Activated CD4-positive, alpha-beta T cell treated with anti-CD3 and anti-CD28 coated beads, Interleukin-2, Interleukin-6, amounts not matched to agents 100 ng/mL and 50 ng/mL, durations not matched to agents 16 hours and 8 hours (primary cell): ENCODE measurements at regions not wholly inside any gene's neighbourhood (a gene's known extent, or its start where the extent isn't known, plus 50 kb on each side); places are given as distances from the start of the nearest gene placed in this dataset.

Experiments
- DNase-seq: peaks from one replicate; pipeline ENCODE4 v3.0.0-alpha.2; 2020

DNA sequence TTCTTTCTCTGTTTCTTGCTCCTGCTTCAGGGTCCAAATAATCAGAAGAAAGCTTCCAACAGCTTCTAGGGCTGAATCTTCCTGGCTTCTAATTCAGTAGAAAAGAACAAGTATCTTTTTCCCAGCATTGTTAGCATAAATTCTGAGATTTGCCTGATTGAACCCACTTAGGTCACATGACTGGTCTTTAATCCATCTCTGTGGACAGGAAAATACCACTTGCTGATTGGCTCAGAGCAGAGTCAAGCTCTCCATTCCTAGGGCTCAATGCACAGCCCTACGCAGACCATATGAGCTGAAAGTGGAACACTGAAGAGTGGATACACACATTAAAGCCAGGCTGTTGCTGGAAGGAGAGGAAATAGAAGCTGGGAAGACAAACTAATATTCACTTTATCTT is 99.6 kb upstream of the RPL34 start:
- DNase-seq = no peak

DNA sequence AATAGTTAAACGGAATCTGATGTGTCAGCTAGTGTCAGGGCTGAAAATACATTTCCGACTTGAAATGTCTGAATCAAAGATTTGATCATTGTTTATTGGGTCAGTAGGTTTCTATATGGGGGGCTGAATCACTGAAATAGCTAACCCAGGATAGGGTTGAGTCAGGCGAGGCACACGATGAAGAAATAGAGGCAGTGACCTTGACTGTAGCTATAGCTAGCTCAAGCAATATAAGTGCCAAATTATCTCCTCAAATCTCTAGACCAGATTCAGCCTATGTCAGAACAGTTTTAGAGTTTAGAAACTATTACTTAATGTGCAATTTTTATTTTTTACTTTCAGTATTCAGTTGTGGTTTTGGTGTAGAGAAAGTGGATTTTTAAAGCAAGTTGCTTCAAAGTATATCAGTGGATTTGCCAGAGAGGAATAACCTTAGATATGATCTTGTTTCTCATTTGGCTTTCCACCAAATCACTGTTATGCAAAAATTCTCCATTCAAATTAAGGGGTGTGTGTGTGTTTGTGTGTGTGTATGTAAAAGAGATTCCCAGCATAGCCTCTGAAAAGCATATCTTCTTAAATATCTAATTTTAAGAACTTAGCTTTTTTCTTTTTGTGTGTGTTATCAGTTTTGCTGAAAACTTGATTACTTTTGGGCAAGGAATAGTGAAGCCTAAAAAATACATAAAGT is 100.3 kb upstream of the RPL34 start:
- no peak for DNase-seq

DNA sequence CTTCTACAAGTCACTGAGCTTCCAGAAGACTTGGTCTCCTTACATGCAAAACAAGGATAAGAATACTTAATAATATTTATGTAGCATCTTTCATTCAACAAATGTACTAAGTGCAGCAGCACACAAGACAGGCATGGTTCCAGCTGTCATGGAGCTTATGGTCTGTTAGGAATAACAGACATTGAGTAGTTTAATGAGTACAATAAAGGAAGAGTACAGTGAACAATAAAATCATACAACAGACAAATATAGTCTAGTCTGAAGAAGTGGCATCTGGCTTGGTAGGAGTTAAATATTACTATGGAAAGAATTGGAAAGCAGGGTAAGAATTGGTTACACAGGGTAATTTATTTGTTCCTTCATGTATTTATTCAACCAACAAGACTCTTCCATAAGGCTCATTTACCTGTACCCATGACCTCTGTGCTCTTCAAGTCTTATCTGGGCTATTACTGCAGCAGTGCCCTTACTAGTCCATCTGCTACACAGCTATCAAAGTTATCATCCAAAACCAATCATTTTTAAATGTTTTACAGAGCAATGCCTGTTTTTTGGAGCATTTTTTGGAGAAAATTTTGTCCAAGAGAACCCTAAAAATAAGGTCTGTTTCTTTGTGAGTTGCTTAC is 101.1 kb upstream of the RPL34 start:
- DNase-seq = no peak

DNA sequence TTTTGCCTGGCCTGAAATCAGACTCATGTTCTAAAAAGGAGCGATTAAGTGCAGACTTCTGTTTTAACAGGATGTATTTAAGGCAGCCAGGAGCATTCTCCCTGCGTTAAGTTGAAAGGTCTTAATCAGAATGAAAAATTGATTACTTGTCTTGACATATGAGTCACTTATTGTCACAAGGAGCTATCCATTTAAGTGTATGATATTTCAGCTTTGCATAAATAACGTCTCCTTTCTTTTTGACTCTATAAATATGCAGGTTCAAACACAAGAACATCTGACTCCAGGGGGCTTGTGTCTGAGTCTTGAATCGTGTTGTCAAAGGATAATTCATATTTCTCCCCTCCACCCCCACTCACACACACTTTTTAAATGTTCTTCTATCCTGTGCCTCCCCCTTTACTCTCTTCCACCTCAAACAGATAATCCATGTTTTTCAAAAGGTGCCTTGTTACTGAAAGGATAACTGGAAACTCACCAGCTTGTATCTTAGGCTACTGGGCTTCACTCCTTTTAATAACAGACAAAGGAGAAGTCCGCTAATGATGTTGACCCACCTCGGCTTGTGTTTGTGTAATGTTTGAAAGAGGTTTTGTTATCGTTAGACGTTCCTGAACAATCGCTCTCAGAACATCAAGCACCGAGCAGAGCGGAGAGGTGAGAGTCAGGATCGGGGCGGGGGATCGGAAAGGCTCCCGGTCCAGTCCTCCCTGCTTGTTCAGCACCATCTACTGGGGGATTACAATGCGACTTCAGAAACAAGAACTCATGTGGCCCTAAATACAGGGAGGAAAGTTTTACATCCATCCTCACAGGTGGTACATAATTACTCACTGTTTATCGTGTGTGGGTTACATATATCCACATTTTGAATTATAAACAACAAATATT is 107.5 kb upstream of the RPL34 start:
- peak; percentile 36 for DNase-seq

DNA sequence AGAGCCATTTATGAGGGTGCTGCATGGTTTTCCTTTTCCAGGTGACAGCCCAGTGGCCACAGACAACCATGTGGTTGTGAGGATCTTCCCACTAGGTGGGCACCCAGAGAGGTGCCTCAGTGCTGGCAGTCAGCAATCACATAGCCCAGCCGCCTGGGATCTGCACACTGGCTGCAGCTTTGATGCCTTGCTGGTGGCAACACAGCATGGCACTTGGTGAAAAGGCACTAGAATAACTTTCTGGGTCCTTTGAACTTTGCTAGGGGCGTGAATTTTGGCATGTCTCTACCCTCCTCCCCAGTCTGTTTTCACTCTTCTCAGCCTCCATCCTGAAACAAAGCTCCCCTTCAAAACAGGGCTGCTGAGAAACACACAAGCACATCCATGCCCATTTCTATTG is 108.8 kb upstream of the RPL34 start:
- no peak for DNase-seq

DNA sequence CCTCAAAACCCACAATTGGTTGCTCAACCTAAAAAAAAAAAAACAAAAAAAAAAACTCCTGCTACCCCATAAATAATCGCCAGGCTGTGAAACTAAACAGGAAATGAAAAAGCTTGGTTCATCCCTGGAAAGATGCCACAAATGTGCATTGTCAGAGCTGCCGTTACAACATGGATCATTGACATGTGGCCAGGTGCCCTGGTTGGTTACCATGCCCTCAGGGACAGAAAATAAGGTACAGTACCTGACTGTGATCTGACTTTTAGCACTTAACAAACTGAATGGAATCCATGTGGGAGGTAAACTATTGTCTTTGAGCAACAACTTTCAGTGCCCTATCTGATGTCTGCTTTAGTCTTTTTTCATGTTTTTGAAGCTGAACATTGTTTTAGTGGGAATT is 118.0 kb upstream of the RPL34 start:
- no peak for DNase-seq

DNA sequence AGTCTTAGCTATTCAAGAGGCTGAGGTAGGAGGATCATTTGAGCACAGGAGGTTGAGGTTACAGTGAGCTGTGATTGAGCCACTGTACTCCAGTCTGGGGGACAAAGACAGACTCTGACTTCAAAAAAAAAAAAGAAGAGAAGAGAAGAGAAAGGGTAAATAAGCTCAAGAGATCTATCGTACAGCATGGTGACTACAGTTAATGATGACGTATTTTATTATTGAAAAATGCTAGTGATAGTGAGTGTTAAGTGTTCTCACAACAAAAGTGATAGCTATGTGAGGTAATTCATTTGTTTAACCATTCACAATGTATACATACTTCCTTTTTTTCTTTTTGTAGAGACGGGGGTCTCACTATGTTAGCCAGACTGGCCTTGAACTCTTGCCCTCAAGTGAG is 121.5 kb upstream of the RPL34 start:
- DNase-seq = no peak

DNA sequence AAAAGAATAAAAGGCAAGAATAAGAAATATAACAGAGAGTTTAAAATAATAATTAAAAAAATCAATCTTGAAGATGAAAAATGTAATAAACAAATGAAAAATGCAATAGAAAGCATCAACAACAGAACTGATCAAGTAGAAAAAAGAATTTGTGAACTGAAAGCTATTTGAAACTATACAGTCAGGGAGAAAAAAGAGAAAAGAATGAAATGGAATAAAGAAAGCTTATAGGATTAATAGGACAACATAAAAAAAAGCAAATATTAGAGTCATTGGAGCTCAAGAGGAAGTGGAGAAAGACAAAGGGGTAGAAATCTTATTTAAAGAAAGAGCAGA is 126.8 kb upstream of the RPL34 start:
- no peak for DNase-seq

DNA sequence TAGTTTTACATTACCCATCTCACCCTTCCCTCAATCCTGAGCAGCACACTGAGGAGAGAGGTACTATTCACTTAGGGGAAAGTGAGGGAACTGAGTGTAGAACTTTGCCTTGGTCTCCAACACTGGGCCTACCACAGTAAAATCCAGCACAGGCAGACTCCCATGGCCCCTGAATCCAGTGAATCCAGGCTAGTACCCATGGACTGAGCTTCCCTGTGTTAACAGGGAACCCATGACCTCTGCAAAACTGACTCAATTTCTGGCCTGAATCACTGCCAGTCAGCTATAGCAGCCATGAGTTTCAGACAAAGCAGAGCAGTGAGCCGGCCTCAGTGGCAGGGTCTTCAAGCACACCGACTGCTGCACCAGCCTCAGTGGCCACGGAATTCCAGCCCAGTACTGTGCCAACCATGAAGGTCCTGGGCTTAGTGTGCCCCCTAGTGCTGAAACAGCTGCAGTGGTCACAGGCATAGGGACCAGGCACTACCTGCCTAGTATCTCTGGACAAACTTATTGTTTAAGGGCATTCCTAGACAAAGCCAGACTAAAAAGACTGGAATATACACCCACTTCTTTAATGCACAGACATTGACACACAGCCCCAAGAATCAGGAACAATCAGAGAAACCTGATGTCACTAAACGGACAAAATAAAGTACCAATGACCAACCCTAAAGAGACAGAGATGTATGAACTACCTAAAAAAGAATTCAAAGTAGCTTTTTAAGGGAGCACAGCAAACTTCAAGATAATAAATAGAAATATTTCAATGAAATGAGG is 127.4 kb upstream of the RPL34 start:
- peak; percentile 61 for DNase-seq

DNA sequence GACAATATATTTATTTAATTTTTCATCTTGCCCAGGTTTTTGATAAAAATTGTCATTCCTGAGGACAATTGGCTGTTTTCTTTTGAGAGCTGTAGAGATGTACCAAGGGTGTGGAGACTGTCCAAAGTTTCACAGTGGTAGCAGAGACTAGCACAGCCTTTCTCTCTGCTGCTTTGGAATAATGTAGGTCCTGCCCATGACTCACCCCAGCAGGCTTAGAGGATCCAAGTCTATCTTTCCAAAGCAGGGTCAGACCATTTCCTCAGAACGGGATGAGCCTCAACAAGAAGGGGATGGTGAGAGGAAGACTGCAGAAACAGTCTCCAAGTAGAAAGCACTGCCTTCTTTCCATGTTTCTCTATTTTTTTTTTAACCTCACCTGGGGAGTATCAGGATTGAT is 131.5 kb upstream of the RPL34 start:
- DNase-seq = no peak

DNA sequence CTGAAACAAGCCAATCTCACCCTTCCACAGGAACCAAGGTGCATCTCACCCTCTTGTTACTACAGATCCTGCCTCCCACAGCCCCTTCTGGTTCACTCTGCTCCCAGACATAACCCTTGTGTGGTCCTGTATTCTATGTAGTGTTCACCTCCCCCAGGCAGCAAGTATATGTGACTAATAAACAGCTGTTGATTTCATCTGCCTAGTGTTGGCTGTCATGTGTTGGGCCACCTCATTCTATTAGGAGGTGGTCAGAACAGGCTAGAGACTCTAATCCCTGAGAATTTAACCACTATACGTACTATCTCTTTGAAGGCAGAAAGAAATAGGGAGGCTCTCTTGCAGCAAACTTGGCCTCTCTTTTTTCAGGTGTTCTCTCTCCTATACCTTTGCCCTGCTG is 134.3 kb upstream of the RPL34 start:
- DNase-seq = no peak

DNA sequence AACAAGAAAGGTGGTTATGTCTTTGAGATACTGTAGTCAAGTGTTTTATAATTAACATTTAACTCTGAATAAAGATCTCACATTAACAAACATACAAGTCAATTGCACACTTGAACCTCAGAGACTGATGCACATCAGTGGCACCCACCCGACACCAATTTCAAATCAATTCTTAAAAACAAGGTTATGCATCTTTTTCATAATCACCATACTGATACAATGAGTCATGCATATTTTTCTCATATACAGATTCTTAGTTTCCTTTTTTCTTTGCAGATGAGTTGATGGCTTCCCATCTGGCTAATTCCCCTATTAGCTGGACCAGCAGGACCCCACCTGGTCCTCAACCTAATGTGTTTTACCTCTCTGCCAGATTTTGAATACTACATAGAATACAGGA is 136.2 kb upstream of the RPL34 start:
- peak; percentile 9 for DNase-seq

DNA sequence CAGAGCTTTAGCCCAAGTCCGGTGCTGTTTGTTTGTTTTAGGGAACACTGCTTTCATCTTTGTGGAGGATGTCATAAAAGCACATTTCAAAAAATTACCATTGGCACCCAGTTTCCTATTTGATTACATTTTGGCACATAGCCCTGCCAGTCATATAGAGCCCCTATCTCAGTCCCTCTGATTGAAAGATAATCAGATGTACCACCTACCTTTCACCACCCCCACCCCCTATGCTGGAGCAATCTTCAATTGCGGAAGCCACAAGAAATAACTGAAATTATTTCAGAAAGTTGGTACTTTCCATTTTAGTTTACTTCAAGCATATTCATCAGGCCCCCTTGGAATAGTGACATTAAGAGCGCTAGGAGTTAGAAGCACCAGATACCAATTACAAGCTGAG is 136.7 kb upstream of the RPL34 start:
- peak; percentile 44 for DNase-seq

DNA sequence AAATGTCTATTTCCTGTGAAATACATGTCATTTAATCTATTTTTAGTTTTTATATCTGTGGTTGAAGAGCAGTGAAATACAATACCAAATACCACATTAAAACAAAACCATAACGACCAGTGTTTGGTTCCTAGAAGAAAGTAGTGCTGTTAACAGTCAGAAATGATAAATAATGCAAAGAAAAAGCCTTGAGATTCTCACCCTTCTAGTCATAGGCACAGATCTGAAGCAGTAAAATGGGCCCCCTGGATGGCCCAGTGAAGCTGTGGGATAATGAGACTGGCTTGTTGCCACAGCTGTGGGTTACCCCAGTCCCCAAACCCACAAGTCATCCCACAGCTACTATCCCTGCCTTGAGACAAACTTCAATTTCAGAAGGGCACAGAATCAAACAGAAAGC is 137.3 kb upstream of the RPL34 start:
- peak; percentile 65 for DNase-seq

DNA sequence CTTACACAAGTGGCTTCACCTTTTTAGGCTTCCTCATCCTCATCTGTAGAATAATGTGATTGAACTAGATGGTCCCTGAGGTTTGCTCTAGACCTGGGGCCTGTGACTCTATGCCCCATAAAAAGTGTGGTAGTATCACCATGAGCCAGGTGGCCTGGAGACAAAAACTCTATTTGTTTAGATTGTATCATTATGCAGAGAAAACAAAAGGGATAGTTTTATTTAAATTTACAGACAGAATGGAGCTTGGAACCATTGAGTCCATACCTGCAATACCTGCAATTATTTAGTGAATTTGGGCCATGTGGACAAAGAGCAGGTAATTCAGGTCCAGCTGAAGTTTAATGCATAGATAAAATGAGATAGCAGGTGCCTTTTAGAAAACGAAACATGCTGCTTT is 139.5 kb upstream of the RPL34 start:
- no peak for DNase-seq

DNA sequence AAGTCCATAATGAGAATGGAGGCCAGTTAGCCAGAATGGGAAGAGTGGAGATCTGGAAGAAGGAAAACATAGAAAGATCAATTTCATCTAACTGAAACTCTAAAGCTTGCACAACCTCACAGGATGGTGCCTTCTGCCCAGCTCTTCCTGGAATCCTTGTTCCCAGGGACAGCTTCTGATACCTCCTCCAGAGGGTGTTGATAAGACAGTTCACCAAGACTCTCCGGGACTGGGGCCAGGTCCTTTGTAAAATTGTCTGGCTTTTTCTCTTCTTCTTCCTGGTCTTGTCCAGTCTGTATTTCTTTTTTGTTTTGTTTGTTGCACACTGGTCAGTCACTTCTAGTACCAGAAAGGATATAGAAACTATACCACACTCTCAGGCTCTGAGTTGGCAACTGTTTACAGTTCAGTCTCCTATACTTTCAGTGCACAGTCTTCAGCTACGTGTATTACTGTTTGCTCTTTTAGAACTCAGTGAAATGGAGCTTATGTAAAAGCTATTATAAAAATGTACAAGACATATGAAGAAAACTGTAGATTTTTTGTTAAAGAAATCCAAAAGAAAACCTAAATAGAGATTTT is 142.8 kb upstream of the RPL34 start:
- no peak for DNase-seq

DNA sequence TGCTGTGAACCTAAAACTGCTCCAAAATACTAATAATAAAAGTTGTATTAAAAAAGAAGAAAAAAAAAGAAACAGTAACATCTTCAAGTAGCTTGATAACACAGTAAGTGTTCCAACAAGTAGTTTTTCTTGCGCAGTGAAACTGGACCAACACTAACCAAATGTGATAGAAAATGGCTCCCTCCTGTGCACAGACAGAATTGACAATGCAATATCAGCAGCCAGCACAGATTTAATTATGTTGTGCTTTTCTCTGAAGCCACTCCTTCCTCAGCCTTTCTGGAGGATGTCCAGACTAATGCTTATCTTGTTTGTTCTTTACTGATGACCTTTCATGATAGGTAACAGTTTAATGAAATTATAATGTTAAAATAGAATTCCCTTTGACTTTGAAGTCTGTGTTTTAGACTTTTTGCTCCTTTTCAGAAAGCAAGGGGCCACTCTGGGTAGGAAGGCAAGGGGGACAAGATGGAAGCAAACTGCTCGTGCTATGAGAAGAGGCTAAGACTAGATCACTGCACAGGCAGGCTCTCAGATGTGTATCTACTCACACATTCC is 147.1 kb upstream of the RPL34 start:
- DNase-seq = no peak

DNA sequence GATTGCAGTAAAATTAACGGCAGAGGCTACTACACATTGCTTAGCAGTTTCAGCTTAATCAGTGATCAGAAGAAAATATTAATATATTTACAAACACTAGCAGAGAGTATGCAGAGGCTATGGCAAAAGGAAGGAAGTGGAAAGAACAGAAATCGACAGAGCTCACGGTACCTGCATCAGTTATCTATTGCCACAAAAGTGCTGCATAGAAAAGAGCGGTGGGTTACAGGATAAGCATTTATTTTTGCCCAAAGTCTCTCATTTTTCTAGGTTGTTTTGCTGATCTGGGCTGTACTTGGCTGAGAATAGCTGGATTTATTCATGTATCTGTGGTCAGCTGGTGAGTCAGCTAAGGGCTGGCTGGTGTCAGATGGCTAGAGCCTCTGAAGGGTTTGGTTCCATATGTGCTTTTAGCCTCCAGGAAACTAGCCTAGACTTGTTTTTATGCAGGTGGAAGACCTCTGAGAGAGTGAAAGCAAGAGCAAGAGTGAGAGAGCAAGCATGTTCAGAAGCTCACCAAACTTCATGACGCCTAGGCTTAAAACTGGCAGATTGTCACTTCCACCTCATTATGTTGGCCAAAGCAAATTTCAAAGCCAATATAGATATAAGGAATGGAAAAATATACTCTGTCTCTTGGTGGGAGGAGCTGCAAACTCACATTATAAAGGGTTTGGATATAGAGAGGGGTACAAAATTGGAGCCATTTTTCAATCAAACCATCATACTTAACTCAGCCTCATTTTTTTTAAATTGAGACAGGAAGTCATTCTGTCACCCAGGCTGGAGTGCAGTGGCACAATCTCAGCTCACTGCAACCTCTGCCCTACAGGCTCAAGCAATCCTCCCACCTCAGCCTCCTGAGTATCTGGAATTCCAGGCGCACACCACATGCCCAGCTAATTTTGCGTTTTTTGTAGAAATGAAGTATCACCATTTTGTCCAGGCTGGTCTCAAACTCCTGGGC is 153.2 kb upstream of the RPL34 start:
- DNase-seq = peak; percentile 43

DNA sequence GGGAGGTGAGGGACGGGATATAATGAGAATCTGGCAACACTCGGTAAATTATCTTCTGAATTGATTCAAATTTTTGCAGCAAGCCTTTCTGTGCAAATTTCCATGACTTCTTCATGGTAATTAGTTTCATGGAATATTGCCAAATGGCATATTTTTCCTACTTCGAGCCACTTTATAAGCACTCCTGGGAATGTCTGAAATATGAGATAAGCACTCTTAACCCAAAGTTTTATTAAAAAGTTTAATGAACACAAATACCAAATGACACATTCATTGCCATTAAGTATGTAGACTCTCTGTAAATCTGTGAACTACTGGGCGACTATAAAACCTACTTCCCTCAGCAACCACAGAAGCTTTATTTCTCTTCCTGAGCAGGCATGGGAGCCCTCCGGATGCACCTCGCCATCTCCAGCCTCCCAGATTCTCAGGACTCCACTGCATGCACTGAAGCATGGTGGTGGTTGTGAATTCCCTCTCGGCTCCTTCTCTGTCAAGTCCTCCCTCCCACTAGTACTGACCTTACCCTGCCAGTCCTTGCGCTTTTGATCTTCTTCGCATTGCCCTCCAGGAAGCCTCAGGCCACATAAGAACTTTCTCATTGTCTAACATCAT is 154.4 kb upstream of the RPL34 start:
- DNase-seq = no peak

DNA sequence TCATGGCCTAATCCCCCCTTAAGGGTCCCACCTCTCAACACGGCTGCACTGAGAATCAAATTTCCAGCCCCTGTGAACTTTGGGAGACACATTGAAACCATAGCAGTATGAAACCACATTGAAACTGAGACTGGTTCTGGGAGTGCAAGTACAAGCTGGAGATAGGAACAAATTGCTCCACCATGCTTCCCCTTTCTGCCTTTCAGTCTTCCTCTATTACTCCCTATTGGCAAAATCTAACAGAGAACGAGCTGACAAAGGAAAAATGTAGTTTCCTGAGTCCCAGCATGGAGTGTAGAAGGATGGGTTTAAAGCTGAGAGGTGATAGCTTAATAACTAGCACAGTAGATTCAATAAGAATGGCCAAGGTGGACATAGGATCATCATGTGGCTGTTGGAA is 161.7 kb upstream of the RPL34 start:
- no peak for DNase-seq

DNA sequence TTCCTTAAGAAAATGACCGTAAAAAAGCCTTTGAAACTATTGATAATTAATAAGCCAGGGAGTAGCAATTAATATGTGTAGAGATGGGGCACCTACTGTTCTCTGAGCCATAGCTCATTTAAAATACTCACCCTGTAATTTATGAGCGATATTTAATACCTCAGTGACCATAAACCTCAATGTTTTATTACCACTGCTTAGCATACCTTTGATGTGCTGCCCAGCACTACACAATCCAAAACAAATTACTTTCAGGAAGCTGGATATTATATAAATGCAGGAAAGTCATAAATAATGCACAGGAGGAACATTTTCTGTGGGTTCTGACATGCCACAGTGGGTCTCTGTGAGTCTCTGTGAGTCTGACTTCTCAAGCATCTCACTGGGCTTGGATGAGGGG is 166.1 kb upstream of the RPL34 start:
- no peak for DNase-seq
